Hepatocyte (in vitro differentiated cells): ENCODE measurements at regions not wholly inside any gene's neighbourhood (a gene's known extent, or its start where the extent isn't known, plus 50 kb on each side); places are given as distances from the start of the nearest gene placed in this dataset.

ENCODE experiments used
- DNase-seq: peaks from one replicate; pipeline ENCODE4 v3.0.0-alpha.2; 2016; ENCODE audit warnings: low spot score
- H2AFZ ChIP-seq: fragments of 200-600 bp; sonication (generic); 2 replicates; pipeline ENCODE4 v1.6.0; 2016; ENCODE audit warnings: antibody characterized with exemption, mild to moderate bottlenecking
- H3K27ac ChIP-seq: fragments of 200-600 bp; sonication (generic); 2 replicates; pipeline ENCODE4 v1.5.1; 2016; ENCODE audit warnings: mild to moderate bottlenecking
- H3K27me3 ChIP-seq: fragments of 200-600 bp; sonication (generic); 2 replicates; pipeline ENCODE4 v1.6.1; 2016
- H3K36me3 ChIP-seq: fragments of 200-600 bp; sonication (generic); replicated peaks from 2 replicates; pipeline ENCODE4 v1.5.1; 2016; ENCODE audit warnings: low read depth; ENCODE audit not compliant: insufficient read depth
- H3K4me1 ChIP-seq: fragments of 200-600 bp; sonication (generic); 2 replicates; pipeline ENCODE4 v1.5.1; 2016; ENCODE audit warnings: mild to moderate bottlenecking, moderate library complexity; ENCODE audit not compliant: insufficient read depth
- H3K4me2 ChIP-seq: fragments of 200-600 bp; sonication (generic); 2 replicates; pipeline ENCODE4 v1.6.0; 2016
- H3K4me3 ChIP-seq: fragments of 200-600 bp; sonication (generic); 2 replicates; pipeline ENCODE4 v1.5.1; 2016; ENCODE audit warnings: mild to moderate bottlenecking
- H3K79me2 ChIP-seq: fragments of 200-600 bp; sonication (generic); 2 replicates; pipeline ENCODE4 v1.6.0; 2017; ENCODE audit warnings: mild to moderate bottlenecking
- H3K9me2 ChIP-seq: fragments of 200-600 bp; sonication (generic); replicated peaks from 2 replicates; pipeline ENCODE4 v1.6.0; 2017; ENCODE audit warnings: mild to moderate bottlenecking; ENCODE audit not compliant: insufficient read depth
- H3K9me3 ChIP-seq: fragments of 200-600 bp; sonication (generic); 2 replicates; pipeline ENCODE4 v1.5.1; 2016; ENCODE audit warnings: low read depth, mild to moderate bottlenecking
- H4K20me1 ChIP-seq: fragments of 200-600 bp; sonication (generic); 2 replicates; pipeline ENCODE4 v1.6.0; 2016; ENCODE audit warnings: mild to moderate bottlenecking; ENCODE audit not compliant: insufficient read depth, poor library complexity, severe bottlenecking
- CTCF ChIP-seq: fragments of 200-600 bp; sonication (generic); IDR thresholded peaks from 2 replicates; pipeline ENCODE4 v1.5.1; 2016; ENCODE audit warnings: antibody characterized with exemption, mild to moderate bottlenecking; ENCODE audit not compliant: poor library complexity
- EZH2 ChIP-seq: fragments of 200-600 bp; sonication (generic); IDR thresholded peaks from 2 replicates; pipeline ENCODE4 v1.6.1; 2016; ENCODE audit warnings: antibody characterized with exemption, mild to moderate bottlenecking, borderline replicate concordance
- EZH2phosphoT487 ChIP-seq: fragments of 200-600 bp; sonication (generic); IDR thresholded peaks from one replicate; pipeline ENCODE4 v1.6.1; 2018; ENCODE audit warnings: antibody characterized with exemption, mild to moderate bottlenecking, low read depth, moderate library complexity; ENCODE audit not compliant: unreplicated experiment, severe bottlenecking
- WGBS: methylation state at CpG from one replicate; pipeline ENCODE4 v1.1.6; 2016; ENCODE audit warnings: low lambda C conversion rate; ENCODE audit errors: missing lambda C conversion rate; 5-methylcytosine and 5-hydroxymethylcytosine counted together

GRCh38 chr13:93116809-93117208 lies 109.8 kb upstream of the GPC6 start:
- H3K4me3 ChIP-seq = no peak overlapping the region
- H3K27ac ChIP-seq = no peak overlapping the region
- H3K27me3 ChIP-seq = no peaks in the 10 kb centered on the region
- no peaks in the 10 kb centered on the region for H4K20me1 ChIP-seq
- DNase-seq = peak; percentile 23
- H3K79me2 ChIP-seq = no peaks in the 10 kb centered on the region
- WGBS = 77% methylated on average over 1 of the region's 1 CpG
- H3K4me1 ChIP-seq = no peaks in the 10 kb centered on the region
- H2AFZ ChIP-seq = no peak overlapping the region
- H3K4me2 ChIP-seq = no peak overlapping the region
- H3K36me3 ChIP-seq = no peaks in the 10 kb centered on the region
- no peaks in the 10 kb centered on the region for H3K9me2 ChIP-seq
- TF ChIP-seq CTCF (peak; percentile 37), EZH2phosphoT487 (no peak)
- H3K9me3 ChIP-seq = no peaks in the 10 kb centered on the region

DNA sequence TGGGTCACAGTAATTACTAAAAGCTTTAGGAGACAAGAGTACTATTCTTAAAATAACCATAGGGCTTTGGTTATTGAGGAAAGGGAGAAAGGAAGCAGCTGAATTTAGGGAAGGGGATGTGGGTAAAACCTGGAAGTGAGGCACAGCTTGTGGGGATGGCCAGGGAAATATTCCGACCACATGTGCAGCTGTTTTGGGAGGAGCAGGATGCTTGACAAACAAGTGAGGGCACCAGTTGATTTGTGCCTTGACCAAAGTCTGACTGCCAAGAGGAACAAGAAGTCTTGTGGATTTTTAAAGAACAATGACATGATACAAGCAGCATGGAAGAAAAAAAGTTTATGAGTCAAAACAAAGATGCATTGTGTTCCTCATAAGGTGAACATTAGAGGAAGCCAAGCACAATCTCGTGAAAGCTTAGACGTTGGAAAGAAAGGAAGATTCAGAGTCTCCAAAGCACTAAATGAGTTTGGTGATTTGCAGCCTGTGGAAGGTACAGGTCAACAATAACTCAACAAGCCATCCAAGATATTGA lies 108.5 kb upstream of the GPC6 start:
- 76% methylated on average over 3 of the region's 3 CpGs for WGBS

GRCh38 chr13:93140912-93141311 lies 85.7 kb upstream of the GPC6 start:
- DNase-seq = no peak
- H3K27ac ChIP-seq = no peak overlapping the region
- H3K9me3 ChIP-seq = no peaks in the 10 kb centered on the region
- no peaks in the 10 kb centered on the region for H4K20me1 ChIP-seq
- WGBS = 97% methylated on average over 2 of the region's 2 CpGs
- H3K4me3 ChIP-seq = no peak overlapping the region
- no peaks in the 10 kb centered on the region for H3K9me2 ChIP-seq
- no peak overlapping the region for H2AFZ ChIP-seq
- no peak for TF ChIP-seq EZH2
- H3K79me2 ChIP-seq = no peaks in the 10 kb centered on the region
- no peaks in the 10 kb centered on the region for H3K36me3 ChIP-seq
- H3K27me3 ChIP-seq = no peaks in the 10 kb centered on the region
- H3K4me2 ChIP-seq = no peak overlapping the region
- peaks cover 5% of the 10 kb centered on the region for H3K4me1 ChIP-seq

More for the DNA sequence above, 108.5 kb upstream of the GPC6 start:
- no peak overlapping the region for H3K27ac ChIP-seq
- H3K27me3 ChIP-seq = no peaks in the 10 kb centered on the region
- H3K4me1 ChIP-seq = no peaks in the 10 kb centered on the region
- no peaks in the 10 kb centered on the region for H3K36me3 ChIP-seq
- H2AFZ ChIP-seq = no peak overlapping the region
- DNase-seq = no peak
- H4K20me1 ChIP-seq = no peaks in the 10 kb centered on the region
- H3K79me2 ChIP-seq = no peaks in the 10 kb centered on the region
- H3K9me2 ChIP-seq = no peaks in the 10 kb centered on the region
- no peak for TF ChIP-seq CTCF
- no peak for TF ChIP-seq EZH2phosphoT487
- no peak for TF ChIP-seq EZH2
- H3K4me3 ChIP-seq = no peak overlapping the region
- H3K9me3 ChIP-seq = no peaks in the 10 kb centered on the region
- H3K4me2 ChIP-seq = no peak overlapping the region

- Histone ChIP-seq H3K27me3 (no peaks in the 10 kb centered on the region), H3K4me2 (no peak overlapping the region), H3K4me1 (peaks cover 14% of the 10 kb centered on the region), H3K9me2 (no peaks in the 10 kb centered on the region), H2AFZ (no peak overlapping the region), H3K79me2 (no peaks in the 10 kb centered on the region), H3K9me3 (no peaks in the 10 kb centered on the region), H3K4me3 (no peak overlapping the region), H4K20me1 (no peaks in the 10 kb centered on the region), H3K27ac (no peak overlapping the region), H3K36me3 (no peaks in the 10 kb centered on the region)
- 70% methylated on average over 4 of the region's 4 CpGs for WGBS
- TF ChIP-seq CTCF (no peak), EZH2phosphoT487 (no peak), EZH2 (no peak)
- no peak for DNase-seq
Measured at GRCh38 chr13:93144031-93144430, 82.6 kb upstream of the GPC6 start.
